Vagina (tissue), 2 donors: ENCODE measurements at regions not wholly inside any gene's neighbourhood (a gene's known extent, or its start where the extent isn't known, plus 50 kb on each side); places are given as distances from the start of the nearest gene placed in this dataset.

Experiments used
- CTCF ChIP-seq, 3 experiments: fragments of 450-650 bp in 2 of 3; fragments of 200-600 bp in 1 of 3; sonication (generic) in 1 of 3; IDR thresholded peaks; one replicate each; pipeline ENCODE4 v1.5.1; 2017 to 2019; ENCODE audit warnings: antibody characterized with exemption in 3 of 3, mild to moderate bottlenecking in 2 of 3, moderate library complexity in 2 of 3
- POLR2AphosphoS5 ChIP-seq, 2 donors: sonication (generic); formaldehyde crosslinking; IDR thresholded peaks; one replicate each; pipeline ENCODE4 v1.9.0; 2017; ENCODE audit warnings: antibody characterized with exemption in 2 of 2, mild to moderate bottlenecking in 2 of 2, low read depth in 1 of 2; ENCODE audit not compliant: insufficient read depth in 1 of 2

DNA sequence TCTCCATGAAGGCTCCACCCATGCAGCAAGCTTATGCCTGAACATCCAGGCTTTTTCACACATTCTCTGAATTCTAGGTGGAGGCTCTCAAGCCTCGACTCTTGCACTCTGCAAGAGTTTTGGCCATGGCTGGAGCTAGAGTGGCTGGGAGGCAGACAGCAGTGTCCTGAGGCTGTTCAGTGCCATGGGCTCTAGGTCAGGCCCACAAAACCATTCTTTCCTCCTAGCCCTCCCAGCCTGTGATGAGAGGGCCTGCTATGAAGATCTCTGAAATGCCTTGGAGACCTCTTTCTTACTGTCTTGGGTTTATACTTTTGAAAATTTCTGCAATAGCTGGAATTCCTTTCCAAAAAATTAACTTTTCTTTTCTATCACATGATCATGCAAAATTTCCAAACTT is 210.7 kb downstream of the RND3 start:
- TF ChIP-seq CTCF (IDR thresholded peaks at IDR 0.05) (no peak), POLR2AphosphoS5 (IDR thresholded peaks at IDR 0.05; ENCODE audit: insufficient read depth in 1 of 2, low read depth in 1 of 2) (no peak)
